Right atrium auricular region (tissue), 2 donors: ENCODE measurements at regions not wholly inside any gene's neighbourhood (a gene's known extent, or its start where the extent isn't known, plus 50 kb on each side); places are given as distances from the start of the nearest gene placed in this dataset.
"Not testable (repeated sequence)": the region's sequence is repeated elsewhere in the genome, so short reads cannot be mapped to it uniquely, and the experiment has no call there.

Experiments
- DNase-seq: peaks from one replicate; pipeline ENCODE4 v3.0.0-alpha.2; 2019; ENCODE audit warnings: low spot score
- H3K27ac ChIP-seq, 2 donors: fragments of 200-600 bp; sonication (generic); 1 replicate in 1 of 2; 2 replicates in 1 of 2; pipeline ENCODE4 v1.5.1; 2016 to 2019
- H3K27me3 ChIP-seq, 2 donors: fragments of 200-600 bp; sonication (generic); one replicate each; pipeline versions ENCODE4 v1.5.1 to v1.6.0; 2017 to 2019
- H3K36me3 ChIP-seq: fragments of 200-600 bp; sonication (generic); one replicate; pipeline ENCODE4 v1.5.1; 2016
- H3K4me1 ChIP-seq, 2 donors: fragments of 200-600 bp; sonication (generic); one replicate each; pipeline versions ENCODE4 v1.5.1 to v1.6.0; 2017 to 2019
- H3K4me3 ChIP-seq, 2 donors: fragments of 200-600 bp; sonication (generic); 1 replicate in 1 of 2; 2 replicates in 1 of 2; pipeline ENCODE4 v1.5.1; 2017 to 2019; ENCODE audit warnings: mild to moderate bottlenecking in 1 of 2, moderate library complexity in 1 of 2
- H3K9me3 ChIP-seq, 2 donors: fragments of 200-600 bp; sonication (generic); one replicate each; pipeline ENCODE4 v1.5.1; 2019
- CTCF ChIP-seq, 2 donors: fragments of 200-600 bp; sonication (generic); IDR thresholded peaks; one replicate each; pipeline ENCODE4 v1.5.1; 2019; ENCODE audit warnings: antibody characterized with exemption in 2 of 2

GRCh38 chr20:46785958-46786357, 76.5 kb downstream of the SLC2A10 start:
- Histone ChIP-seq H3K4me1 (no peaks in the 10 kb centered on the region), H3K36me3 (no peaks in the 10 kb centered on the region), H3K9me3 (no peaks in the 10 kb centered on the region), H3K27me3 (no peaks in the 10 kb centered on the region), H3K27ac (no peak overlapping the region), H3K4me3 (no peak overlapping the region)
- TF ChIP-seq CTCF (IDR thresholded peaks at IDR 0.05) = no peak
- DNase-seq = no peak

- Histone ChIP-seq H3K27ac (no peak overlapping the region), H3K4me1 (no peaks in the 10 kb centered on the region), H3K36me3 (no peaks in the 10 kb centered on the region), H3K27me3 (no peaks in the 10 kb centered on the region), H3K9me3 (no peaks in the 10 kb centered on the region), H3K4me3 (no peak overlapping the region)
- TF ChIP-seq CTCF (IDR thresholded peaks at IDR 0.05) = no peak
- no peak for DNase-seq
These were observed 77.1 kb downstream of the SLC2A10 start for GRCh38 chr20:46786566-46786965.

GRCh38 chr20:46787991-46788762, 78.7 kb downstream of the SLC2A10 start:
- Histone ChIP-seq H3K9me3 (no peaks in the 10 kb centered on the region), H3K27me3 (no peaks in the 10 kb centered on the region), H3K4me1 (no peaks in the 10 kb centered on the region), H3K27ac (no peak overlapping the region), H3K36me3 (no peaks in the 10 kb centered on the region), H3K4me3 (no peak overlapping the region)
- no peak for DNase-seq
- no peak for TF ChIP-seq CTCF (IDR thresholded peaks at IDR 0.05)

GRCh38 chr20:46788763-46789091, 79.3 kb downstream of the SLC2A10 start:
- not testable (repeated sequence) for H3K4me1 ChIP-seq, H3K9me3 ChIP-seq, H3K27ac ChIP-seq, H3K27me3 ChIP-seq, H3K4me3 ChIP-seq, DNase-seq, H3K36me3 ChIP-seq

GRCh38 chr20:46789339-46790028, 80.0 kb downstream of the SLC2A10 start:
- no peaks in the 10 kb centered on the region for H3K27me3 ChIP-seq
- TF ChIP-seq CTCF (IDR thresholded peaks at IDR 0.05) = no peak
- no peak for DNase-seq
- H3K4me1 ChIP-seq = no peaks in the 10 kb centered on the region
- no peaks in the 10 kb centered on the region for H3K36me3 ChIP-seq
- no peak overlapping the region for H3K4me3 ChIP-seq
- no peak overlapping the region for H3K27ac ChIP-seq
- H3K9me3 ChIP-seq = no peaks in the 10 kb centered on the region

GRCh38 chr20:46791722-46792416, 82.4 kb downstream of the SLC2A10 start:
- no peak overlapping the region for H3K27ac ChIP-seq
- no peaks in the 10 kb centered on the region for H3K9me3 ChIP-seq
- no peaks in the 10 kb centered on the region for H3K4me1 ChIP-seq
- no peak for DNase-seq
- TF ChIP-seq CTCF (IDR thresholded peaks at IDR 0.05) = no peak
- no peaks in the 10 kb centered on the region for H3K36me3 ChIP-seq
- H3K27me3 ChIP-seq = no peaks in the 10 kb centered on the region
- H3K4me3 ChIP-seq = no peak overlapping the region
